NCI-H1417 treated with DMSO at 0.1 percent for 48 hours (cell line): ENCODE measurements at regions not wholly inside any gene's neighbourhood (a gene's known extent, or its start where the extent isn't known, plus 50 kb on each side); places are given as distances from the start of the nearest gene placed in this dataset.

ENCODE experiments used
- DNase-seq: peaks from one replicate; lab custom pipeline; 2025; lab: John Stamatoyannopoulos, UW

GRCh38 chr1:30329802-30330557 is 393.4 kb downstream of the MATN1 start:
- DNase-seq: no peak

GRCh38 chr1:30329263-30329753 is 394.1 kb downstream of the MATN1 start:
- no peak for DNase-seq

GRCh38 chr1:30328401-30329262 is 394.8 kb downstream of the MATN1 start:
- no peak for DNase-seq

GRCh38 chr1:30328100-30328370 is 395.4 kb downstream of the MATN1 start:
- DNase-seq: no peak

- DNase-seq: no peak
Observed at GRCh38 chr1:30327370-30328099, 395.9 kb downstream of the MATN1 start.

GRCh38 chr1:30325999-30326398 is 397.4 kb downstream of the MATN1 start:
- DNase-seq: no peak

GRCh38 chr1:30325085-30325935 is 398.1 kb downstream of the MATN1 start:
- DNase-seq: no peak

- no peak for DNase-seq
Observed at GRCh38 chr1:30324251-30325084, 398.9 kb downstream of the MATN1 start.

GRCh38 chr1:30323841-30324240 is 399.5 kb downstream of the MATN1 start:
- DNase-seq: no peak

- DNase-seq: no peak
Observed at GRCh38 chr1:30323352-30323751, 400.0 kb downstream of the MATN1 start.

GRCh38 chr1:30322859-30323257 is 400.5 kb downstream of the MATN1 start:
- no peak for DNase-seq

GRCh38 chr1:30321996-30322858 is 401.2 kb downstream of the MATN1 start:
- no peak for DNase-seq

- no peak for DNase-seq
Observed at GRCh38 chr1:30321246-30321910, 402.0 kb downstream of the MATN1 start.

- DNase-seq: no peak
Observed at GRCh38 chr1:30320581-30320890, 402.8 kb downstream of the MATN1 start.

- DNase-seq: no peak
Observed at GRCh38 chr1:30319765-30320580, 403.4 kb downstream of the MATN1 start.

GRCh38 chr1:30318864-30319718 is 404.3 kb downstream of the MATN1 start:
- DNase-seq: no peak

GRCh38 chr1:30318413-30318812 is 405.0 kb downstream of the MATN1 start:
- no peak for DNase-seq

GRCh38 chr1:30317921-30318320 is 405.5 kb downstream of the MATN1 start:
- DNase-seq: no peak
